Coronary artery (tissue), 2 donors: ENCODE measurements at regions not wholly inside any gene's neighbourhood (a gene's known extent, or its start where the extent isn't known, plus 50 kb on each side); places are given as distances from the start of the nearest gene placed in this dataset.

Experiments
- DNase-seq: peaks from one replicate; pipeline ENCODE4 v3.0.0-alpha.2; 2017; ENCODE audit warnings: low spot score
- H3K27ac ChIP-seq, 2 donors: fragments of 200-600 bp; sonication (generic); one replicate each; pipeline ENCODE4 v1.5.1; 2016 to 2019
- H3K4me3 ChIP-seq: fragments of 200-600 bp; sonication (generic); 2 replicates; pipeline ENCODE4 v1.5.1; 2016; ENCODE audit warnings: mild to moderate bottlenecking, moderate library complexity
- TF ChIP-seq, protein P1 (sequence below): fragments of 200-600 bp; sonication (generic); IDR thresholded peaks from one replicate; pipeline ENCODE4 v1.5.1; 2019; ENCODE audit warnings: antibody characterized with exemption

DNA sequence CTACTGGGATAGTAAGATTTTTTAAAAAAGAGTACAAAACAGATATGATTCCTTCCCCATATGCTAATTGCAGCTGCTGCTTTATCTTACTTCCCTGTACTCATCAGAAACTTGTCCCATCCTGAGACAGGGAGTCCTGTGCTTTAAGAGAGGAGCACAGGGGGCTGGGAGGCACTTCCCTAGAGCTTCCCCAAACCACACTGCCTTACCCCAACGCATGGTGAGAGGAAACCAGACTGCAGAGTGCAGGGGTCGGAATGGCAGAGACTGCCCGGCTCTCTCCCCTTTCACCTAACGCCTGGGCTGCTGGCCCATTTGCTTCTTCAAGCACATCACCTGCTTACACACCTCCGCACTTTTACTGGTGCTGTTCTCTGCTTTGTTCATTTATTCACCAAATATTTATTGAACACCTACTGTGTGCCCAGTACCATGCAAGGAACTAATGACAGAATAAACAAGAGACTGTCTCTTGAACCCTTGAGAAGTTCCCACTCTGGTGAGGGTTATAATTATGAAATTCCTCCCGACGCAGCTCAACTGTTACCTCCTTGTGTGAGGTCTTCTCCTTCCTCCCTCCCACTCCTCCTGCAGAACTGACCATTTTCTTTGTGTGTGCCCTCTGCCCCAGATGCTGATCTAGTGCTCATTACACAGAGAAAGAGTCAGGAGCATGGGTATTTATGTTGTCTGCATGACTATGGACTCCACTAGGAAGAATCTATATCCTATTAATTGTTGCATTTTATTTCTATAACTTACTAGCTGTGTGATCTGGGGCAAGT, 289.7 kb downstream of the TCF7L2 start:
- TF ChIP-seq, protein P1, sequence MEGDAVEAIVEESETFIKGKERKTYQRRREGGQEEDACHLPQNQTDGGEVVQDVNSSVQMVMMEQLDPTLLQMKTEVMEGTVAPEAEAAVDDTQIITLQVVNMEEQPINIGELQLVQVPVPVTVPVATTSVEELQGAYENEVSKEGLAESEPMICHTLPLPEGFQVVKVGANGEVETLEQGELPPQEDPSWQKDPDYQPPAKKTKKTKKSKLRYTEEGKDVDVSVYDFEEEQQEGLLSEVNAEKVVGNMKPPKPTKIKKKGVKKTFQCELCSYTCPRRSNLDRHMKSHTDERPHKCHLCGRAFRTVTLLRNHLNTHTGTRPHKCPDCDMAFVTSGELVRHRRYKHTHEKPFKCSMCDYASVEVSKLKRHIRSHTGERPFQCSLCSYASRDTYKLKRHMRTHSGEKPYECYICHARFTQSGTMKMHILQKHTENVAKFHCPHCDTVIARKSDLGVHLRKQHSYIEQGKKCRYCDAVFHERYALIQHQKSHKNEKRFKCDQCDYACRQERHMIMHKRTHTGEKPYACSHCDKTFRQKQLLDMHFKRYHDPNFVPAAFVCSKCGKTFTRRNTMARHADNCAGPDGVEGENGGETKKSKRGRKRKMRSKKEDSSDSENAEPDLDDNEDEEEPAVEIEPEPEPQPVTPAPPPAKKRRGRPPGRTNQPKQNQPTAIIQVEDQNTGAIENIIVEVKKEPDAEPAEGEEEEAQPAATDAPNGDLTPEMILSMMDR, result no peak
- no peak overlapping the region for H3K27ac ChIP-seq
- DNase-seq, result no peak
- no peak overlapping the region for H3K4me3 ChIP-seq

DNA sequence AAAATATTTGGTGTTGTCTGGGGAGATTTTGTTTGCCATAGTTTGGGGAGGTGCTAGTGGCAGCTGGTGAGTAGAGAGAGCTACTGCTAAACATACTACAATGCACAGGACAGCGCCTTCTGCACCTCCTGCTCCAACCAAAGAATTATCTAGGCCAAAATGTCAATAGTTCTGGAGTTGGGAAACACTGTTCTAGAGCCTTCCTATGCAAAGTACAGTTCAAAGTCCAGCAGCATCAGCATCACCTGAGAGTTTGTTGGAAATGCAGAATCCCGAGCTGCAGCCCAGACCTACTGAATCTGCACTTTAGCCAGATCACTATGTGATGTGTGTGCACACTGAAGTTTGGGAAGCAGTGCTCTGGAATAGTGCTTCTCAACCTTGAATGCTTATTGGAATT, 290.7 kb downstream of the TCF7L2 start:
- TF ChIP-seq, protein P1, result no peak
- Histone ChIP-seq H3K27ac (no peak overlapping the region), H3K4me3 (no peak overlapping the region)
- no peak for DNase-seq

DNA sequence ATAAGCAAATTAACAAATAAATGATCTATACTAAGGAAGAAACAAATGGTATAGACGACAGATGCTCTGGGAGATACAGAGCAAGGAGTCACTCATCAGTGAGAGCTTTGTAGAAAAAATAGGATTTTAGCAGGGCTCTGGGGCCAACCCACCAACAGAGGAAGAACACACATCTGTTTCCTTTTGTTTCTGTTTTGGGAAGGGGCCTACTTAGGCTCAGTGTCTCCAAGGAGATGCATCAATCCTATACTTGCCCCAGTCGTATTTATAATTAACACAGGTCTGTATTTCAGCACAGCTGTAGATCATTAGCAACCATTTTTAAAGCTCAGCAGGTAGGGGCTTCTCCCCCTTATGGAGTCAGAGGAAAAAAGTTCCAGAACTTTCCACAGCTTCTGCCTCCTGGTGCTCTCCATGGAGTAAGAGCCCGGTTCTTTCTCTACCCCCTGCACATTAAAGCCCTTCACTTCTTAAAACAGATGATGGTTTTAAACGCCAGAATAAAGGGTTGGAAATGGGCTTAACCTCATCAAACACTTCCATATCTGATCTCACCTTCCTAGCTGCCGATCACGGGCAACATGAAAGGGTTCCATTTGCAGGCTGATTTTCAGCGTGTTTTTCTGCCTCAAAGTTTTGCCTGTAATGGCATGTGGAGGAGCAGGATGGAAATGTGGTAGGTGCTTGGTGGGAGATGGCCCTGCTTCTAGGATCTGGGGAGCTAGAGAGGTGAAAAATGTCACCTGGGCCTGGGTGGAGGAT, 291.7 kb downstream of the TCF7L2 start:
- H3K4me3 ChIP-seq, result no peak overlapping the region
- H3K27ac ChIP-seq, result no peak overlapping the region
- TF ChIP-seq, protein P1, result no peak
- DNase-seq, result no peak

DNA sequence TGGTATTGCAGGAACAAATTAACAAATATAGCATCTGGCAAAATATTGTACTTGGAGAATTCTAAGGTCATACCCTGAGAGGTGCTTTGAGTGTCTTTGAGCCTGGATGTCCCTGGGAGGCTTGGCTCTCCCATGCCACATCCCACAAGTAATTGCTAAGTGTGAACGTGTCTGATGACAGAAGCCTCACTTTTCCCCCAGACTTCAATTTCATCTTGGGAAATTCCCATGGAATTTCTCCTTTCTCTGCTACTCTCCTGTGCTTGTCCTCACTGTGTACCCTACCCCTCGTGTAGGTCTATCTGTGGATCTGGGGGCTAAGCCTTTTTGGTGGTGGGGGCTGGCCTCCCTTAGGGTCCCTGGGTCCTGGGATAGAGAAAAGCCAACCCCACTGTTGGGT, 293.3 kb downstream of the TCF7L2 start:
- TF ChIP-seq, protein P1, result no peak
- Histone ChIP-seq H3K4me3 (no peak overlapping the region), H3K27ac (no peak overlapping the region)
- DNase-seq, result no peak

DNA sequence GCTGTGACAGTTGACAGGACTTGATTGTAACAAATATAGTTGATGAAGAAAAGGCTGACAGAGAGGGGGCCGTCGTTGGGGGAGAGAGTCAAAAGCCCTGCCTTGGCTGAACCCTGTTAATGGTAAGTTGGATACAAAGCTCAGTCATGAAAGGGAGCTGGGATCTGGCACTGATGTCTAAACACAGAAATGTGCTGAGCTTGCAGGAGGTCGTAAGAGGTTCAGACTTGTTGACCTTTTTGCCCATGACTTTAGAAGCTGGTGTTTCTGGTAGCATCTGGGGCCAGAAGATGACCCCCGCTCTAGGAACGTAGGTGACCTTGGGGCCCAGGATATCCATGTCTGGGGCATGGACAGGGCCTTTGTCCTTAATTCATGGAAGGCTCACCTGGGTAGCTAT, 294.7 kb downstream of the TCF7L2 start:
- no peak for DNase-seq
- no peak overlapping the region for H3K27ac ChIP-seq
- TF ChIP-seq, protein P1, result no peak
- H3K4me3 ChIP-seq, result no peak overlapping the region

DNA sequence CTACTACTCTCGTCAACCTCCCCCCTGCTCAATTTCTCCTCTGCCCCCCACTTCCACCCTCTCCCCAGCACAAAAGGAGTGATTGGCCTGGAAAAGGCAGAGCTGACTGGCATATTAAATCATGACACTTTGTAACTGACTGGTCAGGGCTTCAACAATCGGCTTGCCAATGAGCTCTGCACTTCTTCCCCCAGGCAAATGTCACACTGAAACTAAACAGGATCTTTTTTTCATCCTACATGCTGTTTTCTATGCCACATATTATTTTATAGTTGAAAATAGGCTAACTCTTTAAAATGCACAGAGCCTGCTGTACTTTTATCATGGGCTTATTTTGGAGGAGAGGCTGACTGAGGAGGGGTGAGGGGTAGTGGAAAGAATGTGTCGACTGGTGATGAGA, 295.2 kb downstream of the TCF7L2 start:
- DNase-seq, result no peak
- Histone ChIP-seq H3K4me3 (no peak overlapping the region), H3K27ac (no peak overlapping the region)
- TF ChIP-seq, protein P1, result no peak

DNA sequence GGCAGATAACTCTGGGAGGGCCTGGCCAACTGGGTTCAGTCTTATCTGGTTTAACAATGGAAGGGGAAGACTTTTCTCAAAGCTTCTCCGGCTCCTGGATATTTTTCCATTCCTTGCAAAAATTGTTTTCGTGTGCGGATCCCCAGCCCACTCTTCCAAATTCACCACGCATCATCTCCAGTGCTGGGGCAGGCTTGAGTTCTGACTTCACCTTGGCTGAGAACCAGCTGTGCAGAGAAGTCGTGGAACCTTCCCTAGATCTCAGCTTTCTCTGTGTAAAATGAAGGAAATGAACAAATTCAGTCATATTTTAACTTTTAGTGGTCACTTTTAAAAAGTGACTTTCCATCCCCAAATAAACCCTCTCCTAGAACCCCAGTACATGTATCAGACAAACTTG, 297.0 kb downstream of the TCF7L2 start:
- TF ChIP-seq, protein P1, result no peak
- no peak for DNase-seq
- no peak overlapping the region for H3K4me3 ChIP-seq
- H3K27ac ChIP-seq, result no peak overlapping the region
